Fibroblast of the aortic adventitia (primary cell): ENCODE measurements at regions not wholly inside any gene's neighbourhood (a gene's known extent, or its start where the extent isn't known, plus 50 kb on each side); places are given as distances from the start of the nearest gene placed in this dataset.

Experiments used
- DNase-seq: peaks from one replicate; pipeline ENCODE4 v3.0.0-alpha.2; 2010; ENCODE audit warnings: low read depth
- H3K4me3 ChIP-seq: 2 replicates; pipeline ENCODE4 v1.5.1; 2011; ENCODE audit warnings: low read depth, mild to moderate bottlenecking, control low read depth, low read length, moderate library complexity
- CTCF ChIP-seq: IDR thresholded peaks from 2 replicates; pipeline ENCODE4 v1.5.1; 2011; ENCODE audit warnings: mild to moderate bottlenecking, low read length, control low read depth, inconsistent platforms; ENCODE audit not compliant: insufficient read depth

- H3K4me3 ChIP-seq = no peak overlapping the region
These were observed 319.6 kb upstream of the POU3F2 start for GRCh38 chr6:98514796-98515195.

DNA sequence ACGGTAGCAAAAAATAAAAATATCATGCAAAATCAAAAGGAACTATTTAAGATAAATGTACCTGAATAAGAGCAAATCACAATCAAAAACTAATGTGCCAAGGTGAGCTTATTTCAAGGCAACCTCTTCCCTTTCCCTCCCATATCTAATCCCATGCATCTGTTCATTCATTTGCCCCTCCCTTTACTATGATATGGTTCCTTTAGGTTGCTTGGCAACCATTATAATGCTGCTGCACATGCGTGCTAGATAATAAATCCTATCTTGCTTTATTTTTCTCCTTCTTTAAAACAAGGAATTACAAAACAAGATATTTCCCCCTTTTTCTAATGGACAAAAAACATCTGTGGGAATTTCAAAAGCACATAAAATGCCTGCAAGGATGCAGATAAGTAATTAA, 318.2 kb upstream of the POU3F2 start:
- no peak overlapping the region for H3K4me3 ChIP-seq
- DNase-seq = no peak
- no peak for TF ChIP-seq CTCF

More at GRCh38 chr6:98514796-98515195, 319.6 kb upstream of the POU3F2 start:
- DNase-seq = no peak
- no peak for TF ChIP-seq CTCF

- no peak for TF ChIP-seq CTCF
- no peak overlapping the region for H3K4me3 ChIP-seq
- no peak for DNase-seq
These were observed 317.5 kb upstream of the POU3F2 start for GRCh38 chr6:98516866-98517265.

DNA sequence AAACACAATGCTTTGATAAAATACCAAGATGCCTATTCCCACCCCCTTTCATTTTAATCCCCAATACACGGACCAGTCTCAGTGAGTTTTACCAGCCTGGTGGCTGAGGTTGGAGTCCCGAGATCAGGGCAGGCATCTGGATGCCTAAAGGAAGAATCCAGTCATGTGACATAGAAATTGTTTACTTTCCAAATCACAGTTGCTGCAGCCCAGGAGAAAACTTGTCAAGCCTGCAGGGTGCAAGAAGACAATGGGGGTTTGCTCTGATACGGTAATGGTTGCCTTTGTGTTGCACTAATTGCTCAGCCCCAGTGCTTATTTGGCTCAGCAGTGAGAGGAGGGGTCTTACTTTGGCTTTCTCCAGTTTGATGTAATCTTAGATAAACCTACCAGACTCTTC, 308.5 kb upstream of the POU3F2 start:
- DNase-seq = no peak
- no peak for TF ChIP-seq CTCF
- no peak overlapping the region for H3K4me3 ChIP-seq

DNA sequence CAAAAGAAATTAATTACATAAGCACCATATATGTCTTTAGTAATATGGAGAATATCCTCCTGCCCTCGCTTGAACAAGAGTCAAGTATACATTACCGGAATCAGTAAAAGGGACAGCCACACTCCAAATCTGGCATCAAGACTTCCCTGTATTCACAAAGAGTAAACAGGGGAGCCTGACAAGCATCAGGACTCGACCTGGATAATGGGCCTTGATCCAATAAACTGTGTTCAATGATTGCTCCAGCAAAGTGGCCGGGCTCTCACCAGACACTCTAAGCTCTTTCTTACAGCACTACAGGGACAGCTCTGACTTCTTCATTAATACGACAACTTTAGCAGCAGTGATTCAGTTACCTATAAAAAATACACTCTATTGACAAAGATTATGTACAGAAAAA, 307.9 kb upstream of the POU3F2 start:
- no peak for TF ChIP-seq CTCF
- no peak for DNase-seq
- H3K4me3 ChIP-seq = no peak overlapping the region

GRCh38 chr6:98529364-98529763, 305.0 kb upstream of the POU3F2 start:
- DNase-seq = no peak
- no peak for TF ChIP-seq CTCF
- no peak overlapping the region for H3K4me3 ChIP-seq

GRCh38 chr6:98530732-98531131, 303.6 kb upstream of the POU3F2 start:
- TF ChIP-seq CTCF = no peak
- no peak for DNase-seq
- no peak overlapping the region for H3K4me3 ChIP-seq
